ENCODE measurements at regions not wholly inside any gene's neighbourhood (a gene's known extent, or its start where the extent isn't known, plus 50 kb on each side); places are given as distances from the start of the nearest gene placed in this dataset.

DNA sequence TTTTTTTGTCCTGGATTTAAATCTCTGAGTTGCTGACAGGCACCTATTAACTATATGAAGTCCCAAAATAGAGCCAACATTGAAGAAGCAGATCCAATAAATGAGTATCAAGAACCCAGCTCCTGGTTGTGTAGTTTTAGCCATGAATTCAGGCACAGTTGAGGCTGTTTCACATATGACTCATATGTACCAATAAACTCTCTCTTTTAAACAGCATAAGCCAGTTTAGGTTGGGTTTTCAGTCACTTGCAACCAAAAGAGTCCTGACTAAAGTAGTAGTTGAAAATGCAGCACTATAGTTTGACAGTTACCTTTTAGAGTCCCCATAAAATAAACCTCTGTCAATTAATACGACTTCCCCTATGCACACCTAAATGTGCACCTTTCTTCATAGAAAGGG lies 389.9 kb downstream of the RPS29 start:
- TF ChIP-seq, protein P1, sequence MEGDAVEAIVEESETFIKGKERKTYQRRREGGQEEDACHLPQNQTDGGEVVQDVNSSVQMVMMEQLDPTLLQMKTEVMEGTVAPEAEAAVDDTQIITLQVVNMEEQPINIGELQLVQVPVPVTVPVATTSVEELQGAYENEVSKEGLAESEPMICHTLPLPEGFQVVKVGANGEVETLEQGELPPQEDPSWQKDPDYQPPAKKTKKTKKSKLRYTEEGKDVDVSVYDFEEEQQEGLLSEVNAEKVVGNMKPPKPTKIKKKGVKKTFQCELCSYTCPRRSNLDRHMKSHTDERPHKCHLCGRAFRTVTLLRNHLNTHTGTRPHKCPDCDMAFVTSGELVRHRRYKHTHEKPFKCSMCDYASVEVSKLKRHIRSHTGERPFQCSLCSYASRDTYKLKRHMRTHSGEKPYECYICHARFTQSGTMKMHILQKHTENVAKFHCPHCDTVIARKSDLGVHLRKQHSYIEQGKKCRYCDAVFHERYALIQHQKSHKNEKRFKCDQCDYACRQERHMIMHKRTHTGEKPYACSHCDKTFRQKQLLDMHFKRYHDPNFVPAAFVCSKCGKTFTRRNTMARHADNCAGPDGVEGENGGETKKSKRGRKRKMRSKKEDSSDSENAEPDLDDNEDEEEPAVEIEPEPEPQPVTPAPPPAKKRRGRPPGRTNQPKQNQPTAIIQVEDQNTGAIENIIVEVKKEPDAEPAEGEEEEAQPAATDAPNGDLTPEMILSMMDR (IDR thresholded peaks at IDR 0.05): no peak
- TF ChIP-seq EZH2 (IDR thresholded peaks at IDR 0.05): no peak

Measured in neural progenitor cell (in vitro differentiated cells).